ENCODE measurements at regions not wholly inside any gene's neighbourhood (a gene's known extent, or its start where the extent isn't known, plus 50 kb on each side); places are given as distances from the start of the nearest gene placed in this dataset.

DNA sequence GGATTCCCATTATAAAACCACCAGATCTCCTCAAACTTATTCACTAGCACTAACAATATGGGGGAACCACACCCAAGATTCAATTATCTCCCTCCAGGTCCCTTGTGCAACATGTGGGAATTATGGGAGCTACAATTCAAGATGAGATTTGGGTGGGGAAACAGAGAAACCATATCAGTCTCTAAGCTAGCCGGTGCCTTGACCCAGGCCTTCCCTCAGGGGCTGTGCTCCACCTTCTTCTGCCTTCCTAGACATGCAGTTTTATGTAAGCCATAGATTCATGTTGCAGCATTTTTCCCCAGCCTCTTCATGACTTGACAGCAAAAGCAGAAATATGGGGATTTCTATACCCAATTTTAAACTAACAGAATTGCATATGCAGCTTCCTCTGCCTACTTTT is 559.2 kb downstream of the TNS1 start:
- Mint-ChIP-seq H3K36me3 (ENCODE audit: low read depth) (no peaks in the 10 kb centered on the region), H3K4me3 (no peak overlapping the region), H3K27ac (no peak overlapping the region), H3K27me3 (no peaks in the 10 kb centered on the region), H3K9me3 (no peaks in the 10 kb centered on the region), H3K4me1 (no peaks in the 10 kb centered on the region)
- no peak for ATAC-seq (replicated peaks)

DNA sequence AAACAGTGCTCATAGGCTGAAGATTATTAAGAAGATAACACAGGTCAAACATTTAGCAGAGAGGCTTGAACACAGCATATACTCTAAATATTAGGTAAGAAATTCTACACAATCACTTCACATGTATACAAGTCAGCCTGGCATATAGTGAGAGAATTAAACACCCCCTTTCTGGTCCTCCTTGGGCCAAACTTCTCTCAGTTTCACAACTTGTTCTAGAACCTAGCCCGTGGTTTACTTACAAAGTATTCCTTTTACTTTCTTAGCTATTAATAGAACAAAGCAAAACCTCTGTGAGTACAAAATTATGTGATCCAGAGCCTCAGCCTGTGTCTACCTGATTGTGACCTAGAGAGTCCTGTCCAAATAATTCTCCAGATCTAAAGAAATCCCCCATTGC is 562.8 kb downstream of the TNS1 start:
- Mint-ChIP-seq H3K27me3 (no peaks in the 10 kb centered on the region), H3K36me3 (ENCODE audit: low read depth) (no peaks in the 10 kb centered on the region), H3K9me3 (no peaks in the 10 kb centered on the region), H3K4me1 (no peaks in the 10 kb centered on the region), H3K27ac (no peak overlapping the region), H3K4me3 (no peak overlapping the region)
- ATAC-seq (replicated peaks) = no peak

DNA sequence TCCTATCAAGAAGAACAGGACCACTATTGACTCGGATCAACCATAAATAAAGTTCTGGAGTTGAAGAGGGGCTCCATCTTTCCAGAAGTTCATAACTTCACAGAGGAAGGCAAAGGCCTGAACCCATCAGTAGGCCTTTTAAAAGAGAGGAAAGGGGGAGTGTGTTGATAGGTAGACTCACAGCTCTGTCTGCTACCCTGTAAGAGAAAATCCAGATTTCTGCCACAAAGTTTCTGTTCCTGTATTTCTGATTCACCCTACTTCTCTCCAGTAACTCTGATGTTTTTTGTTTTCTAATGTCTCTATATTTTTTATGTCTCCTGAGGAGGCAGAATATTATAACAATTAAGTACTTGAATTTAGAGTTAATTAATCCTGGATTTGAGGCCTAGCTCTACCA is 564.0 kb downstream of the TNS1 start:
- Mint-ChIP-seq H3K27ac (no peak overlapping the region), H3K27me3 (peaks cover under 1% of the 10 kb centered on the region), H3K36me3 (ENCODE audit: low read depth) (no peaks in the 10 kb centered on the region), H3K4me3 (no peak overlapping the region), H3K4me1 (no peaks in the 10 kb centered on the region), H3K9me3 (no peaks in the 10 kb centered on the region)
- ATAC-seq (replicated peaks) = no peak

DNA sequence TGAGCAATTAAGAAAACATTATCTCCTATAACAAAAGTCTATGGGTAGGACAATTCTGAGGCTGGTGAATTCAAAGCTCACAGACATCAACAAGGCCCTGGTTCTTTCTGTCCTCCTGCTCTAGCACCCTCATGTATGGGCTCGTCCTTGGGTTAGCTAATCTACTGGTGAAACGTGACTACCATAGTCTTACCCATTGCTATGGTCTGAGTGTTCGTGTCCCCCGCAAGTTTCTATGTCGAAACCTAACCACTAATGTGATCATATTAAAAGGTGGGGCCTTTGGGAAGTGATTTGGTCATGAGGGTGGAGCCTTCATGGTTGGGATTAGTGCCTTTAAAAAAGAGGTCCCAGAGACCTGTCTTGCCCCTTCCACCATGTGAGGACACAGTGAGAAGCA is 564.7 kb downstream of the TNS1 start:
- Mint-ChIP-seq H3K36me3 (ENCODE audit: low read depth) (no peaks in the 10 kb centered on the region), H3K27ac (no peak overlapping the region), H3K4me1 (no peaks in the 10 kb centered on the region), H3K9me3 (no peaks in the 10 kb centered on the region), H3K4me3 (no peak overlapping the region), H3K27me3 (peaks cover 4% of the 10 kb centered on the region)
- no peak for ATAC-seq (replicated peaks)

DNA sequence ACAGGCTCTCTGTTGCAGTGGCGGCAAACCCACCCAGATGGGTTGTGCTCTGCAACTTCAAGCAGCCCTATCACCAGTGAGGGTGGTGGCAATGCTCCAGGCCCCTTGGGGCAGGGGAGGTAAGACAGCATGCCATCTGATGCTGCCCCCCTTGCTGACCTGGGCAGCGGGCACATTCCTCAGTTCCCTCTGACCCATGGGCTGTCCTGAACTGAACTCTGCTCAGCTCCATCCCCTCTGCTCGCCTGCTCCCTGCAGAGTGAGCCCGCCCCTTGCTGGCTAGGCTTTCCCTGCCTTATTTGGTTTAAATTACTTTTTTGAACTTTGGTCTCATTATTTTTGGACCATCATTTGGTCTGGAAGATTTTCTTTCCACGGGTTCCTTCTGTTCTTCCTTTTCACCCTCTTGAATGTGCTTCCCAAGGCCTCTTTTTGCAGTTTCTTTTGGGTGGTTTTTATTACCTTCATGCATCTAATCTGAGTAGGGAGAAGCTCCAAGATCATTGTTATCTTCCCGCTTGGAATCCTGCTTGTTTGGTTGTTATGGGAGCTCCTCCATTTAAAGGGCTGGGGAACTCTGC is 565.4 kb downstream of the TNS1 start:
- H3K27me3 Mint-ChIP-seq = peaks cover 4% of the 10 kb centered on the region
- H3K36me3 Mint-ChIP-seq (ENCODE audit: low read depth) = no peaks in the 10 kb centered on the region
- no peaks in the 10 kb centered on the region for H3K9me3 Mint-ChIP-seq
- no peak overlapping the region for H3K4me3 Mint-ChIP-seq
- H3K4me1 Mint-ChIP-seq = no peaks in the 10 kb centered on the region
- no peak overlapping the region for H3K27ac Mint-ChIP-seq
- no peak for ATAC-seq (replicated peaks)

DNA sequence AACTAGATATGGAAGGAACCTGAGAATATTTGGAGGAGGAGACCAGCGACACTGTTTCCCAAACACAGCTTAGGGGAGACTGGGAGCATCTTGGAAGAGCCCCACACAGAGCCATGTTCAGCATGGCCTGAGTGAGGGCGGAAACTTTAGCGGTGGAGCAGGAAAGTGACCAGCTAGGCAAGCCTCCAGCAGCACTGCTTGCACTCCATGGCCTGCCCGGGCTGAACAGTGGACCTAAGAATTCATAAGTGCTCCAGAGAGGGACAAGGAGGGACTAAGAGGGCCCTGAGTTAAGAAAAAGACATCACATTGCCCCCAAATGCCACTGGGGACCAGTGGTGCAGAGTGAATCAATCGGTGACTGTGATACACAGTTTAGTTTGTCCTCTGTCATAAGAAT is 566.4 kb downstream of the TNS1 start:
- Mint-ChIP-seq H3K27me3 (peaks cover 4% of the 10 kb centered on the region), H3K9me3 (no peaks in the 10 kb centered on the region), H3K4me3 (no peak overlapping the region), H3K36me3 (ENCODE audit: low read depth) (peaks cover 6% of the 10 kb centered on the region), H3K4me1 (no peaks in the 10 kb centered on the region), H3K27ac (no peak overlapping the region)
- no peak for ATAC-seq (replicated peaks)

DNA sequence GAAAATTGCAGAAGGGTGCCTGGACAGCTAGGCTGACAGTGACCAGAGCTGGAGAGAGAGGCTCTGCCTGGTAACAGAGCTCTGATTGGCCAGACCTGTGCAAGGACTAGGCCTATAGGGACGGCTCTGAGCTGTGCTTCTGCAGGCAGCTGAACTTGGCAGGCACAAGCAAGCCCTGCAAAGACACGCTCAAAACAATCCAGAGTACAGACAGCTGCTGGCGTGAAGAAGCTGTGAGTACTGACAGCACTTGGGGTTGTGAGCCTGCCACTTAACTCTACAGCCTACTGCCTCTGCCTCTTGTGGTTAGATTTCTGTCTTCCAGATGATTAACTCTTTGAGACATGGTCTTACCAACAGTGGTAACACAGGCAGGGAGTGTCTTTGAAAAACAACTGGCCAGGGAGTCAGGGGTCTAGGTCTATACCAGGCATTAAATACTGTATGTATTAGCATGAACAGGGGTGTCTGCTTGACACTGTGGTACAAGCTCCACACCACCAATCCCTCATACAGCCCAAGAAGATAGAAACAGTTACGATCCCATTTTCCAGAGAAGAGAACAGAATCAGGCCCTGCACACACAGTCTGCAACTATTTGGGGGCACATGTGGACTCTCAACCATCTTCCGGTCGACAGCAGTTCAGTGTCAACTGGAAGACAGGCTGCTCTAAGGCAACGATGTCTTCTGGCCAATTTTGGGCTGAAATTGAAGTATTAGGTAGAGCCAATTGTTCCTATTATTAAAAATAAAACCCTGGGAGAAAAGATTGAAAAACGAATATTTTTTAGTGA is 568.4 kb downstream of the TNS1 start:
- H3K27me3 Mint-ChIP-seq = peaks cover 4% of the 10 kb centered on the region
- no peak overlapping the region for H3K4me3 Mint-ChIP-seq
- H3K9me3 Mint-ChIP-seq = no peaks in the 10 kb centered on the region
- H3K27ac Mint-ChIP-seq = no peak overlapping the region
- H3K4me1 Mint-ChIP-seq = no peaks in the 10 kb centered on the region
- peak; percentile 47 for ATAC-seq (replicated peaks)
- H3K36me3 Mint-ChIP-seq (ENCODE audit: low read depth) = peaks cover 6% of the 10 kb centered on the region

DNA sequence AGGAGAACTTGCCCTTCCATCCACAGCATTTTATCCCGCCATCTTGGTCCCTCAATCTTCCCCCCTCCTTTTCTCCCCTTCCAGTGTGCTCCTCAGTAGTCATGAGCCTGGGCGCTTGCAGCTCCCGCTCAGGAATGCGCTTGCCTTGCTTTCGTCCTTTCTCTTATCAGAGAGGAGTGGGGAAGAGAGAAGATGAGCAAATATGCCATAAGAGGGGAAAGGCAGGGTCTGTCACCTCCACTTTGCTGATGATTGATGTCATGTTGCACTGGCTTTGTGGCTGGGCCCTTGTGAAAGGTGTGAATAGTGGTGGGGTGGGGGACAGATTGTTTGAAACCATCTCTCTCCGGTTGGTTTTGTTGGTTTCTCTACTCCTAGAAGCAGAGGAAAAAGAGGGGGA is 569.3 kb downstream of the TNS1 start:
- no peak overlapping the region for H3K4me3 Mint-ChIP-seq
- H3K27me3 Mint-ChIP-seq = peaks cover 4% of the 10 kb centered on the region
- ATAC-seq (replicated peaks) = no peak
- no peaks in the 10 kb centered on the region for H3K9me3 Mint-ChIP-seq
- no peaks in the 10 kb centered on the region for H3K4me1 Mint-ChIP-seq
- no peak overlapping the region for H3K27ac Mint-ChIP-seq
- H3K36me3 Mint-ChIP-seq (ENCODE audit: low read depth) = peaks cover 6% of the 10 kb centered on the region

DNA sequence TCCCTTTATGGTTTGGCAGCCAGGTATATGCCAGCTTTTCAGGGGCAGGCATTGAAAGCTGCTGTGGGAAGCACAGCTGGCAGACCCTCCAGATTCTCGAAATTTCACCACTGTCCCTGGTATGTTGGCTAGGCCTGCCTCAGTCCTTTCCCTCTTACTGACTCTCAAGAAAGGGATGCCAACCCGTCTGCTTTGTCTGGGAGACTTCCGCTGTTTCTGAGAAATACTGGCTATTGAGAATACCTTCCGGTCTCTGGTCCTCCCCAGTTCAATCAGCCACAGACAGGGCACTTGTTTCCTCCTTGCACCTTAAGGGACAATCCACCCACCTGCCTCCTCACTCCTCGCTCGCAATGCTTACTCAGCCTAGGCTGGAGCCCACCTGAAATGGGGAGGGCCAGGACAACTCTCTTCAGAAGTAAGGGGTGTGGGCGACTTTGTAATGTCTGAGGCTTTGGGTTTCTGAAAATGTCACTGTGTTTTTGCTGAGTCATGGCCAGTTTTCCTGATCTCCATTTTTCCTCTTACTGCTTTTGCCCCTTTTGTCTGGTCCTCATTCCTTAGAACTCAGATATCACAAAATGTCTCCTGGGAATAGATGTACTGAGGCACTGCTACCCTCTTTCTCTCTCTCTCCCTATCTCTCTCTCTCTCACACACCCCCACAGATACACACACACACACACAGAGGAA is 571.1 kb downstream of the TNS1 start:
- Mint-ChIP-seq H3K4me1 (no peaks in the 10 kb centered on the region), H3K36me3 (ENCODE audit: low read depth) (peaks cover 12% of the 10 kb centered on the region), H3K9me3 (no peaks in the 10 kb centered on the region), H3K4me3 (no peak overlapping the region), H3K27ac (no peak overlapping the region), H3K27me3 (peaks cover 4% of the 10 kb centered on the region)
- no peak for ATAC-seq (replicated peaks)

DNA sequence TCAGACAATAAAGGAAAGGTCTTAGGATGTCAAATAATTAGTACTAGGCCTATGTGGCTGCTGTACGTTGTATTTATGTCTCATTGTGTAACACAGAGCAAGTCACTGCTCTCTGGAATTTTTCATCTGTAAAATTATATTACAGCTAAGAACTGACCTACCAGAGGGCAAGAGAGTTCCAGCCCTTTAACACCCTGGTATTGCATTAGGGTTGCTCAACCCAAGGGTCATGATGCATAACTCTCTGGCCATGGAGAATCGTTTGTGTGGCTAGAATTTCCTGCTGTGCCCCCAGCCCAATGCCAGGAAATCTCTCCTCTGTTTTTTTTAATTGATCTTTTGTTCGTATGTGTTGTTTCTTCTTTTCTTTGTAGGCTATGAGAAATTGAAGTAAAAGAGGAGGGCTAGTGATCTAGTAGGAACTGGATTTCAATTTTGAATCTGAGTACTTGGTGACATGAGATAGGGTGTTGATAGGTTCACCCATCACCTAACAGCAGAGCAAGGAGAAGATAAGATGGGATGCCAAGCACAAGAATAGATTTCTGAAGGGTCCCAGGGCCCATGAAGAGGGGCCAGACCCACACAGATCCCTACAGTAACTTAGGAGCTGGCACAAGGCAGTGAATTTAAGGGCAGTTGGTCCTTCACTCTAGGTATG is 571.2 kb upstream of the TNP1 start:
- no peaks in the 10 kb centered on the region for H3K9me3 Mint-ChIP-seq
- H3K4me3 Mint-ChIP-seq = no peak overlapping the region
- H3K27ac Mint-ChIP-seq = no peak overlapping the region
- no peaks in the 10 kb centered on the region for H3K4me1 Mint-ChIP-seq
- ATAC-seq (replicated peaks) = no peak
- peaks cover 12% of the 10 kb centered on the region for H3K36me3 Mint-ChIP-seq (ENCODE audit: low read depth)
- peaks cover 4% of the 10 kb centered on the region for H3K27me3 Mint-ChIP-seq

DNA sequence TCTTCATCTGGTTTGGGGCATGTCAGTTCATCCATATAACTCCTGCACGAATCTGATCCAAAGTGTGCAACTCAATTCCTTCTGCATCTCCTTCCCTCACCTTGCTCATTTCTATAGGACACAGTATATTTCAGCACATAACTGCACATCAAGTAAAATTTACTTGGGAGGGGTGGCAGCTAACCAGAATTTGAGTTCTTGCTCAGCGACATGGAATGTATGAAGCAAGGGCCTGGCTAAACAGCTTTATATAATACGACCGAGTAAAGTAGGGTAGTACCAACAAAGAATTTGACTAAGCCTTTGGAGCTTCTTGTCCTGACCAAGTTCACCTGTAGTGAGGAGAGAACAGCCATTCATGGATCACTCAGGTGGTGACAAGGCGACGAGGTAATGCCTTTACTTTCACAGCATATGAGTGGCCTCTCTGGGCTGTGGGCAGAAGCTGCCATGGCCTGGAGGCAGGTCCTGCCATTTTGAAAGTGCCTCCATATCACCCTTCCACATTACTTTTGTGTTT is 570.2 kb upstream of the TNP1 start:
- ATAC-seq (replicated peaks) = no peak

DNA sequence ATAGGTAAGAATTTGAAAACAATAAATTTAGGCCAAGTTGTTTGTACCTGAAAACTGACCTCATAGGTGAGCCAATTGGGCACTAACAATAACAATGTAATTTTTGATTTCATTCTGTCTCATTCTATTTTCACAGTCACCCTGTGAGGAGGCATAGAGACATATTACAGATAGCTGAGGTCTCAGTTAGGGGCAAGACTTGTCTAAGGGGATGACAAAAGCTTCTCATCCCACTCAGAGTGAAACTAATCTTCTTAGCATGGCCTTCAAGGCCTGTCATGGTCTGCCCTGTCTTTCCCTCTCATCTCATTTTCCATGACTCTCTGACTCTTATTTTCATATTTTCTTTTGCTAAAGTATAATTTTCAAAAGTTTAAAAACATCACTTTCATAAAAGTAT is 562.0 kb upstream of the TNP1 start:
- Mint-ChIP-seq H3K27me3 (no peaks in the 10 kb centered on the region), H3K36me3 (ENCODE audit: low read depth) (no peaks in the 10 kb centered on the region), H3K27ac (no peak overlapping the region), H3K4me3 (no peak overlapping the region), H3K9me3 (peaks cover 3% of the 10 kb centered on the region), H3K4me1 (no peaks in the 10 kb centered on the region)
- ATAC-seq (replicated peaks) = no peak

More for the DNA sequence above, 570.2 kb upstream of the TNP1 start:
- H3K27ac Mint-ChIP-seq = no peak overlapping the region
- no peak overlapping the region for H3K4me3 Mint-ChIP-seq
- no peaks in the 10 kb centered on the region for H3K4me1 Mint-ChIP-seq
- no peaks in the 10 kb centered on the region for H3K9me3 Mint-ChIP-seq
- peaks cover 4% of the 10 kb centered on the region for H3K27me3 Mint-ChIP-seq
- H3K36me3 Mint-ChIP-seq (ENCODE audit: low read depth) = peaks cover 12% of the 10 kb centered on the region

DNA sequence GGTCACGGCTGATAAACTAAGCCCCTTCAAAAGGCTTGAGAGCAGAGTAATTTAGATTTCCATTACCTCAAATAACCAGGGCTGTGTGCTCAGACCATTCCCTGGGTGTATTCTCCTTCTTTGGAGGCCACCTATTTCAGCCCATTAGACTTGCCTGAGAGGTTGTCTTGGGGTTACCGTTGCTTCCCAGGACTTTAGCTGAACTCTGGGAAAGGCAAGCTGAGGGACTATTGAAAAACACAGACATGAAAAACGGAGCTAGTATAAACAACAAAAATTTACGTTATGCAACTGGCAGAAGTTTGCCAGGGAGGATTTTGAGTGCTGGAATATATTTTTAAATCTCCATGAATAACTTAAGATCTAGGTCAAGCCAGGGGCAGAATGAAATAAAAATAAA is 561.0 kb upstream of the TNP1 start:
- H3K4me1 Mint-ChIP-seq = no peaks in the 10 kb centered on the region
- H3K36me3 Mint-ChIP-seq (ENCODE audit: low read depth) = no peaks in the 10 kb centered on the region
- no peak overlapping the region for H3K27ac Mint-ChIP-seq
- ATAC-seq (replicated peaks) = no peak
- no peak overlapping the region for H3K4me3 Mint-ChIP-seq
- peaks cover 3% of the 10 kb centered on the region for H3K9me3 Mint-ChIP-seq
- no peaks in the 10 kb centered on the region for H3K27me3 Mint-ChIP-seq

DNA sequence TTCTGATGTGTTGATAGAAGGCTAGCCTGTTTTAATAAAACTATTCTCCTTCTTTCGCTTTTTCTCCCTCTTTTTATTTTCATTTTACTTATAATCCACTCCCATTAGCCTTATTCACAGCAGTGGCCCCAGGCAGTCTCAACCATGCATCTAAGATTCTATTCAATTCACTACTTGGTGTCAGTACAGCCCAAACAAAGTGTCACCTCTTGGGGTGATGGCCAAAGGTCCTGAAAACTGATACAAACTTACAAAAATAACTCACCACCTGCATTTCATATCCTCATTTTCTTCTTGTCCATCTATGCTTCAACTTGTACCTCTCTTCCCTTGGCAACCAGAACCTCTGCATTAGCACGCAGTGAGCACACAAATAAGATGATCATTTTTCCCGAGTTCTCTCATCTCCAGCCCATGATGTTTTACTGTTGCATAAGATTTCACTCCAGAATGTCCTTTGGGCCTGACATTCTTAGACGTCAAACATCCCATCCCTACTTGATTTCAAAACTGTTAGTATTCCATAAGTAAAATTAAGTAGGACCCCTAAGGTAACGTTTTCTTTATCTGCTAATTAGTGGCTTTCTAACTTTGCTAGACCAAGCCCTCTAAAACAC is 559.3 kb upstream of the TNP1 start:
- ATAC-seq (replicated peaks) = no peak
- H3K9me3 Mint-ChIP-seq = peaks cover 3% of the 10 kb centered on the region
- no peaks in the 10 kb centered on the region for H3K4me1 Mint-ChIP-seq
- no peak overlapping the region for H3K27ac Mint-ChIP-seq
- H3K4me3 Mint-ChIP-seq = no peak overlapping the region
- no peaks in the 10 kb centered on the region for H3K27me3 Mint-ChIP-seq
- no peaks in the 10 kb centered on the region for H3K36me3 Mint-ChIP-seq (ENCODE audit: low read depth)

Measured in activated T-helper 17 cell treated with anti-CD3 and anti-CD28 coated beads, Interleukin-2, amount 50 U/mL, for 72 hours (primary cell).